ENCODE measurements at regions not wholly inside any gene's neighbourhood (a gene's known extent, or its start where the extent isn't known, plus 50 kb on each side); places are given as distances from the start of the nearest gene placed in this dataset.

- Histone ChIP-seq H3K36me3 (ENCODE audit: control insufficient read depth in 2 of 2, insufficient read depth in 1 of 2, low read length in 2 of 2) (no peaks in the 10 kb centered on the region), H3K27ac (ENCODE audit: extremely low read depth, low read depth, low read length) (no peak overlapping the region), H3K4me3 (ENCODE audit: low read depth, low read length) (no peak overlapping the region), H3K4me1 (ENCODE audit: control insufficient read depth, insufficient read depth, low read length) (no peaks in the 10 kb centered on the region), H3K9me3 (ENCODE audit: control insufficient read depth, insufficient read depth, low read depth, low read length) (no peaks in the 10 kb centered on the region)
- POLR2A ChIA-PET: no interaction called here
- CTCF ChIA-PET: no interaction called here
- TF ChIP-seq ZNF518A (tag by site-specific recombination; conservative IDR thresholded peaks at IDR 0.05; ENCODE audit: low read depth): no peak
- TF ChIP-seq ZNF175 (tag by site-specific recombination; IDR thresholded peaks at IDR 0.05): no peak
- no peak for TF ChIP-seq ZNF433 (tag by site-specific recombination; IDR thresholded peaks at IDR 0.05; ENCODE audit: low read depth)
- TF ChIP-seq, protein P1, sequence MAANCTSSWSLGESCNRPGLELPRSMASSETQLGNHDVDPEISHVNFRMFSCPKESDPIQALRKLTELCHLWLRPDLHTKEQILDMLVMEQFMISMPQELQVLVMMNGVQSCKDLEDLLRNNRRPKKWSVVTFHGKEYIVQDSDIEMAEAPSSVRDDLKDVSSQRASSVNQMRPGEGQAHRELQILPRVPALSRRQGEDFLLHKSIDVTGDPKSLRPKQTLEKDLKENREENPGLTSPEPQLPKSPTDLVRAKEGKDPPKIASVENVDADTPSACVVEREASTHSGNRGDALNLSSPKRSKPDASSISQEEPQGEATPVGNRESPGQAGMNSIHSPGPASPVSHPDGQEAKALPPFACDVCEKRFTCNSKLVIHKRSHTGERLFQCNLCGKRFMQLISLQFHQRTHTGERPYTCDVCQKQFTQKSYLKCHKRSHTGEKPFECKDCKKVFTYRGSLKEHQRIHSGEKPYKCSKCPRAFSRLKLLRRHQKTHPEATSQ (tag by site-specific recombination; IDR thresholded peaks at IDR 0.05): no peak
Observed at GRCh38 chr4:185875316-185875907, 63.4 kb upstream of the SORBS2 start.

DNA sequence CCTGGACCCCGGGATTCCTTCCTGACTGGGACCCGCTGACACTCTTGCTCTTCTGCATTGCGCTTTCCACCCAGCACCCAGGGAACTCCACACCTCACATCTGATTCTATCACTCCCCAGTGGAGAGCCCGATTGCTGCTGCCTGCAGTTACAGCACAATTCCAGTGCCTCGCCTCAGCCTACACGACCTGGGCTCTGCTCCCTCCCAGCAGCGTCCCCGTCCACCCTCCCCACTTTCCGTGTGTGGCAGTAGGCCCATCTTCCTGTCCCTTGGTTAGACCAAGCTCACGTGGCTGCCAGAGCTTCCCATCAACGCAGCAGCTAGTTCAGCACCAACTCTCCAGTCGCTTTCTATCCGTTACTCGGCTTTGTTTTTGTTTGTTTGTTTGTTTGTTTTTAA, 66.6 kb upstream of the SORBS2 start:
- Histone ChIP-seq H3K36me3 (ENCODE audit: control insufficient read depth in 2 of 2, insufficient read depth in 1 of 2, low read length in 2 of 2) (no peaks in the 10 kb centered on the region), H3K27ac (ENCODE audit: extremely low read depth, low read depth, low read length) (no peak overlapping the region), H3K4me3 (ENCODE audit: low read depth, low read length) (no peak overlapping the region), H3K9me3 (ENCODE audit: control insufficient read depth, insufficient read depth, low read depth, low read length) (no peaks in the 10 kb centered on the region), H3K4me1 (ENCODE audit: control insufficient read depth, insufficient read depth, low read length) (no peaks in the 10 kb centered on the region)
- ChIA-PET CTCF (no interaction called here), POLR2A (no interaction called here)
- TF ChIP-seq YY2 (tag by site-specific recombination; IDR thresholded peaks at IDR 0.05): no peak

DNA sequence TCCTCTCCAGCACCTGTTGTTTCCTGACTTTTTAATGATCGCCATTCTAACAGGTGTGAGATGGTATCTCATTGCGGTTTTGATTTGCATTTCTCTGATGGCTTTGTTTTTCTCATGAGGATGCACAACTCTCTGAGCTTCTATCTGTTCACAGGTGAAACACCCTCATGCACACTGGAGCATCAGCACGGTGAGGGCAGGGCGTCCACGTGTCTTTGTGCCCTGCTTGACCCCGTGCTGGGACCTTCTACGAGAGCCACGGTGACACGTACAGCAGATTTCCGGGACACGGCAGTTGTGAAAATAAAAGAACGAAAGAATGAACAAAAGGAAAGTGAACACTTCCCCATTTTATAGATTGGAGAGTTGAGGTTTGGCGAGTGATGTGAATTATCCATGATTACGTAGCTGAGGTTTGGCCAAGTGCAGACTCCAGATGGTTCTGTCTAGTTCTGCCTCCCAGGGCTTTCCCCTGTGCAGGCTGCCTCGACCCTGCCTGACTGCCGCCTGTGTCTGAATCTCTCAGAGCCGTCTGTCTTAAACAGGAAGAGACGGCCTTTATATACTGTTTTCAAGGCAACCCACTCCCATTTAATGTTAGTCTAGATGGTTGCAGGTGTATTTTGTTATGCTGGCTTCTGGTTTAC, 67.8 kb upstream of the SORBS2 start:
- H3K4me3 ChIP-seq (ENCODE audit: low read depth, low read length): no peak overlapping the region
- ChIA-PET CTCF (no interaction called here), POLR2A (no interaction called here)
- no peaks in the 10 kb centered on the region for H3K4me1 ChIP-seq (ENCODE audit: control insufficient read depth, insufficient read depth, low read length)
- TF ChIP-seq SCRT1 (tag by site-specific recombination; IDR thresholded peaks at IDR 0.05; ENCODE audit: borderline replicate concordance) (peak; percentile 51; the same call in 1 of the 2 replicates), ZNF624 (tag by site-specific recombination; IDR thresholded peaks at IDR 0.05) (no peak), ZNF776 (tag by site-specific recombination; IDR thresholded peaks at IDR 0.05; ENCODE audit: borderline replicate concordance) (no peak), SCRT2 (tag by site-specific recombination; IDR thresholded peaks at IDR 0.05) (peak; percentile 53; the same call in 1 of the 2 replicates)
- TF ChIP-seq, protein P2, sequence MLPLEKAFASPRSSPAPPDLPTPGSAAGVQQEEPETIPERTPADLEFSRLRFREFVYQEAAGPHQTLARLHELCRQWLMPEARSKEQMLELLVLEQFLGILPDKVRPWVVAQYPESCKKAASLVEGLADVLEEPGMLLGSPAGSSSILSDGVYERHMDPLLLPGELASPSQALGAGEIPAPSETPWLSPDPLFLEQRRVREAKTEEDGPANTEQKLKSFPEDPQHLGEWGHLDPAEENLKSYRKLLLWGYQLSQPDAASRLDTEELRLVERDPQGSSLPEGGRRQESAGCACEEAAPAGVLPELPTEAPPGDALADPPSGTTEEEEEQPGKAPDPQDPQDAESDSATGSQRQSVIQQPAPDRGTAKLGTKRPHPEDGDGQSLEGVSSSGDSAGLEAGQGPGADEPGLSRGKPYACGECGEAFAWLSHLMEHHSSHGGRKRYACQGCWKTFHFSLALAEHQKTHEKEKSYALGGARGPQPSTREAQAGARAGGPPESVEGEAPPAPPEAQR (tag by site-specific recombination; IDR thresholded peaks at IDR 0.05): no peak
- H3K27ac ChIP-seq (ENCODE audit: extremely low read depth, low read depth, low read length): no peak overlapping the region
- no peaks in the 10 kb centered on the region for H3K36me3 ChIP-seq (ENCODE audit: control insufficient read depth in 2 of 2, insufficient read depth in 1 of 2, low read length in 2 of 2)
- no peaks in the 10 kb centered on the region for H3K9me3 ChIP-seq (ENCODE audit: control insufficient read depth, insufficient read depth, low read depth, low read length)
